AG20443 (cell line): ENCODE measurements at regions not wholly inside any gene's neighbourhood (a gene's known extent, or its start where the extent isn't known, plus 50 kb on each side); places are given as distances from the start of the nearest gene placed in this dataset.

Experiments
- DNase-seq: peaks from one replicate; pipeline ENCODE4 v3.0.0; 2012; ENCODE audit warnings: low spot score, mixed read lengths

- peak; percentile 6 for DNase-seq
Measured at GRCh38 chr2:72004201-72004915, 143.3 kb downstream of the CYP26B1 start.

DNA sequence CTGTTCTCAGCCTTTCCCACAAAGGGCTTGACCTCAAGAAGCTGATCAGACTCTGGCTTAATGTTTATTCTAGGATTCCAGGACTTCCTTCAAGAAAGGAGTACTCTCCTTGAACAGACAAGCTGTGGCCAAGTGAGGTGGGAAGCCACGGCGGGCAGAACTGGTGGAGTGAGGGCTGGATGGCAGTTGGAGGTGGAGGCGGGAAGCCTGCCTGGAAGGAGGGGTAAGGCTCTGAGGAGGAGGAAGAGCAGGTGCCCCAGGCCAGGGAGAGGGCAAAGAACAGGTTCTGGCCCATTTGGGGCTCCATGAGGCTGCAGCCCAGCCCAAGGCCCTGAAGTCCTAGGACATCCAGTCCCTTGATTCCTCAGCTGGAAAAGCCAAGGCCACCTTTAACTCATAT is 143.9 kb downstream of the CYP26B1 start:
- DNase-seq, result peak; percentile 6

DNA sequence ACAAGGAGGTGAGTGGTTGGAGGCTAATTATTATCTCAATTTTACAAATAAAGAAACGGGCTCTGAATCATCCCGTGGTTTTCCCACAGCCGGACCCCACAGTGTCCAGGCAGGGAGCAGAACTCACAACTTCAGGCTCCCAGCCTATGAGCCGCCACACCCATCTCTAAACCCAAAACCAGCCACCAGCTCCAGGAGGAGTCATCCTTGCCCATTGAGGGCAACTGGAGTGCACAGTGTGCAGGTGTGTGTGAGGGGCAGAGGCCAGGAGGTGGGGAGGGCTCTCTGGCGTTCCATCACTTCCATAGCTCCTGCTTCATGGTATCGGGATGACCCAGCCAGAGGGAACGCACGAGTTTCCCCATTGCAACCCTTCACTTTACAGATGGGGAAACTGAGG is 144.5 kb downstream of the CYP26B1 start:
- peak; percentile 6 for DNase-seq

DNA sequence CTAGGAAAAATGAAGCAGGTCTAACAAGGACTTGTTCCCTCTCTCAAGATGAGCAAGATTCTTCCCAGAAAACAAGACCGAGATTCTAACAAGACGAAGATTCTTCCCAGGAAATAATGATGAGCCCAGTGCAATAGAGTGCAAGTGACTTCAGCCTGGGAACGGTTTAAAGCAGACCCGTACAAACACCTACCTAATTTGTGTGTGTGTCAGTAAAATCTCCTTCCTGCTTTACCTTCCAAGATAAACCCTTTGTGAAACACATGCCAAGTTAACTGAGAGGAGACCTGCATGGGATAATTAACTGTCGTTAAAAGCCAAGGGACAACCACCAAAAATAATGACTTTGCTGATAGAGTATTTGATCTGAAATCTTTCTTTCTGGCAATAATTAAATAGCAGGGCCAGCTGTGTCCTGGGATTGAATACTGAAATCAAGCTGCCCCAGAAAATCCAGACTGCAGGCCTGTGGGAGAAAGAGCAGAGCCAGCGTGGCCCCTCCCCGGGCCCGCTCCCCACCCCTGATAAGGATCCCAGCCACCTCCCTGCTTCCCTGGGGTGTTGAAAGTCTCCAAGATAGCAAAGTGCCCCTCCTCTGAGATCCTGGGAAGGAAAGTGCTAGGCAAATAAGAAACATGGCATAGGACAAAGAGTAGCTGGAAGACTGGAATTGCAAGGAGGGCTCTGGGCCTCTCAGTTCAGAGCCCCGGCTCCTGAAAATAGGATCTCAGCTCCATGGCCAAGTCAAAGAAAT is 145.5 kb downstream of the CYP26B1 start:
- DNase-seq, result no peak

DNA sequence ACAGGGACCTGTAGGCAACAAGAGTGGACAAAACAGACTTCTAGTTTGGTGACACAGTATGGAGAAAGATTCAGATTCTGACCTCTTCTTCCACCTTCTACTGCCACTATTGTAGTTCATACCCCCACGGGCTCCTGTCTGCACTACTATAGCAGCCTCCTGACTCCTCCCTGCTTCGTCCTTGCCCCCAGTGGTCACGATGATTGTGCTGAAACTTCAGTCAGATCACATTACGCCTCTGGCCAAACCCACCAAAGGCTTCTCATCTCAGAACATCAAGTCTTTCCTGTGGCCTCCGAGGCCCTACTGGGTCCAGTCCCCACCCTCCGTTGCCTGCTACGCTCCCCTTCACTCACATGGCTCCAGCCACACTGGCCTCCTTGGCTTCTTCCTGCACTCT is 147.6 kb downstream of the CYP26B1 start:
- no peak for DNase-seq

- no peak for DNase-seq
Measured at GRCh38 chr2:71999580-71999979, 148.1 kb downstream of the CYP26B1 start.

- DNase-seq, result no peak
Measured at GRCh38 chr2:71997843-71998242, 149.8 kb downstream of the CYP26B1 start.

- DNase-seq, result peak; percentile 50
Measured at GRCh38 chr2:71995067-71995665, 152.5 kb downstream of the CYP26B1 start.

- DNase-seq, result no peak
Measured at GRCh38 chr2:71992036-71992435, 155.6 kb downstream of the CYP26B1 start.

DNA sequence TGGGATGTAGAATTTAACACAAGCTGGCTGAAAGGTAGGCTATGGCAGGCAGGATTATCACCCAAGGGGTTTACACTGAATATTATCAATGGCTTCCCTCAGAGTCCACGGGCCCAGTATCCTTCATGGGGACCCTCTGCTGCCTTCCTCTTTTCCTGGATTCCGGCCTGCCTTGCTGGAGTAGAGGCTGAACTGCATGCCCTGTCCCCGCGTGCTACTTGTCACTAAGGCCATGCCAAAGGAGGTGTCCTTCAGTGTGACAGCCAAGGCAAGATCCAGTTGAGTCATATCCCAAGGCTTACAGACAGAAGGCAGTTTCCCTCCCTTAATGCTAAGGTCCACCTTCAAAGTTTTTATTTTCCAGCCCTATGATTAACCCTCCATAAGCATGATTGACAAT is 156.3 kb downstream of the CYP26B1 start:
- DNase-seq, result no peak

GRCh38 chr2:71990826-71991225 is 156.8 kb downstream of the CYP26B1 start:
- no peak for DNase-seq

DNA sequence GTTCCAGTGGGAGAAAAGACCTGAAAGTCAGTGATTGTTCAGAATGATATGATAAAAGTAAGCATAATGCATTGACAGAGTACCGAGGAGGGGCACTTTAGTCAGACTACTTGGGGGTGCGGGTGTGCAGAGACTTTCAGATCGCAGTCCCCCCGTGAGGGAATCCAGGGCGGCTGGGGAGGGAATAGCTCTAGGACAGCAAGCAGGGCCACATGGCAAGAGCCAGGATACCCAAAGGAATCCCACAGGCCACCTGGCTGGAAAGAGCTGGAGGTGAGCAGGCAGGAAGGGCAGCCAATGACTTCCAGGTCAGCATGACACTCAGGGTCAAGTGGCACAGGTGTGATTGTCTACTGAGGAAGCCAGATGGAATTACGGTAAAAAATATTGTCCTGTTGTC is 157.5 kb downstream of the CYP26B1 start:
- DNase-seq, result no peak

DNA sequence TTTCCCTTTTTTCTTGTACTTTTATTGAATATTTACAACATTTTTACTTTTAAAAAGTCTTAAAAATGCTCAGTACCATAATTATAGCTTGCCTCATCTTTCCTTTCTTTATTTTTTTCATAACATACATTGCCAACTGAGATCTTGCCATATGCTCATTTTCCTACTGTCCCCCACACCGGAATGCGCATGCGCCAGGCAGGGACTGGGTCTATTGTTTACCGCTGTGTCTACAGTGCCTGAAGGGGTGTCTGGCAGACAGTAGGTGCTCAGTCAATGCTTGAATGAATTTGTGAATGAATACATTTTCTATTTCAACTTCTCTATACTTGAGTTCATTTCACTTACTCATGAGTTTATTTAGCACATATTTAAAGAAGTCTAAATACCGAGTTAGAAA is 158.0 kb downstream of the CYP26B1 start:
- DNase-seq, result no peak

DNA sequence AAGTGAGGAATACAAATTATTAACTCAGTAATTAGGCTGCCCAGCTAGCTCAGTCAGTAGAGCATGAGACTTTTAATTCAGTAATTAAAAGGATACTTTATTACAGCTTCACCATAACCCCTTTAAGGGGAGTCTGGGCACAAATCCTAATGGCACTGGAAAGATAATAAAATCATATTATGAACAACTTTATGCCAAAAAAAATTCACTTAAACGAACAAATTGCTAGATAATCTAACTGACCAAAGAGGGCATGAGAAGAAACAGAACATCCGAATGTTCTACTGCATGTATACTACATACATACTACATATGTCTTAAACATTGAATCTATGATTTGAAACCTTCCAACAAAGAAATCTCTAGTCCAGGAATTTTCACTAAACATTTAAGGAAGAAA is 159.5 kb downstream of the CYP26B1 start:
- DNase-seq, result no peak

GRCh38 chr2:71976685-71977084 is 171.0 kb downstream of the CYP26B1 start:
- DNase-seq, result no peak

DNA sequence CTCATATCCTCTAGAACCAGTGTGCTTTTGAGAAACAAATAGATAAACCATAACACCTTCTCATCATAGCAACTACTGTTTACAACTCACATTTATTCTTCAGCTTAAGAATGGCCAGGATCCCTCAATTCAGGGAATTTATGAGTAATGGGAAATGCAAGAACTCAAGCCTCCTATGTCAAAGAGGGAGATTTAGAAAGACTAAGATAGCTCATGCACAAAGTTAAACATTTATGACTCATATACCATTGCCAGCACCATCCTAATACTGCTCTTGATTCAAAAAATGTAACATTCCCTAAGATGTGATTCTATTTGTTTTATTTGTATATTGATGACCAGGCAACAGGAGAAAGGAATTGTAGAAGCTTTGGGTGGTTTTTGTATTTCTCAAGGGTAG is 172.8 kb downstream of the CYP26B1 start:
- no peak for DNase-seq

GRCh38 chr2:71971493-71971892 is 176.2 kb downstream of the CYP26B1 start:
- no peak for DNase-seq

GRCh38 chr2:71965530-71965929 is 182.1 kb downstream of the CYP26B1 start:
- DNase-seq, result no peak

GRCh38 chr2:71962911-71963694 is 184.6 kb downstream of the CYP26B1 start:
- peak; percentile 37 for DNase-seq

DNA sequence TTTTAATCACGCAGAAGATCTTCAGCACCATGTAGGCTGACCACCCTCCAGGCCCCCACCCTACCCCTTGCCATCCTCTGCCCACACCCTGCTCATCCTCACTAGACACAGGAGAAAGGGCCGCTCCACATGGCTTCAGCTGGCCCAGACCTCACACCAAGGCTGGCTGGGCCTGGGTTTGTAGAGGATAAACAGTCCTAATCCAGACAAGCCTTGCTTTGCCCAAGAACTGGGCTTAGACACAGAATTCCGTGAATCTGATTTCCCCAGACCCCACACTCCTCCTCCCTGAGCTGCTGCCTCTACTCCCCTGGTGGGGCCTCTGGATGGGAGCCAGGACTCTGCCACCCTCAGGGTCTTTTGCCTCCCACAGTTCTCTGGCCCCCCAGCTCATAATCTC is 185.3 kb downstream of the CYP26B1 start:
- no peak for DNase-seq

GRCh38 chr2:71961289-71962027 is 186.2 kb downstream of the CYP26B1 start:
- DNase-seq, result no peak

GRCh38 chr2:71959494-71959893 is 188.2 kb downstream of the CYP26B1 start:
- DNase-seq, result no peak
